Vagina (tissue), 2 donors: ENCODE measurements at regions not wholly inside any gene's neighbourhood (a gene's known extent, or its start where the extent isn't known, plus 50 kb on each side); places are given as distances from the start of the nearest gene placed in this dataset.

Experiments used
- DNase-seq, 2 donors: peaks; one replicate each; pipeline ENCODE4 v3.0.0-alpha.2; 2017; ENCODE audit errors: extremely low spot score in 2 of 2
- H3K27ac ChIP-seq: fragments of 200-600 bp; sonication (generic); one replicate; pipeline ENCODE4 v1.5.1; 2019
- H3K27me3 ChIP-seq: fragments of 200-600 bp; sonication (generic); one replicate; pipeline ENCODE4 v1.5.1; 2019
- H3K36me3 ChIP-seq, 2 donors: fragments of 200-600 bp; sonication (generic); one replicate each; pipeline ENCODE4 v1.5.1; 2017 to 2019
- H3K4me1 ChIP-seq: fragments of 200-600 bp; sonication (generic); one replicate; pipeline ENCODE4 v1.5.1; 2019
- H3K4me3 ChIP-seq, 2 donors: fragments of 200-600 bp; sonication (generic); 1 replicate in 1 of 2; 2 replicates in 1 of 2; pipeline ENCODE4 v1.5.1; 2016 to 2019
- H3K9me3 ChIP-seq: fragments of 200-600 bp; sonication (generic); one replicate; pipeline ENCODE4 v1.5.1; 2019
- POLR2A ChIP-seq, 2 donors: fragments of 450-650 bp; IDR thresholded peaks; one replicate each; pipeline ENCODE4 v1.6.1; 2017; ENCODE audit warnings: antibody characterized with exemption in 2 of 2, mild to moderate bottlenecking in 2 of 2, moderate library complexity in 2 of 2
- POLR2AphosphoS5 ChIP-seq, 2 donors: sonication (generic); formaldehyde crosslinking; IDR thresholded peaks; one replicate each; pipeline ENCODE4 v1.9.0; 2017; ENCODE audit warnings: antibody characterized with exemption in 2 of 2, mild to moderate bottlenecking in 2 of 2, low read depth in 1 of 2; ENCODE audit not compliant: insufficient read depth in 1 of 2
- intact Hi-C: fragments of 100-400 bp; cut with DNase I; formaldehyde crosslinking; loops from one replicate; pipeline ENCODE4 v1.15.1; 2023
- TF ChIP-seq, protein P1 (sequence below), 3 experiments: fragments of 450-650 bp in 2 of 3; fragments of 200-600 bp in 1 of 3; sonication (generic) in 1 of 3; IDR thresholded peaks; one replicate each; pipeline ENCODE4 v1.5.1; 2017 to 2019; ENCODE audit warnings: antibody characterized with exemption in 3 of 3, mild to moderate bottlenecking in 2 of 3, moderate library complexity in 2 of 3

DNA sequence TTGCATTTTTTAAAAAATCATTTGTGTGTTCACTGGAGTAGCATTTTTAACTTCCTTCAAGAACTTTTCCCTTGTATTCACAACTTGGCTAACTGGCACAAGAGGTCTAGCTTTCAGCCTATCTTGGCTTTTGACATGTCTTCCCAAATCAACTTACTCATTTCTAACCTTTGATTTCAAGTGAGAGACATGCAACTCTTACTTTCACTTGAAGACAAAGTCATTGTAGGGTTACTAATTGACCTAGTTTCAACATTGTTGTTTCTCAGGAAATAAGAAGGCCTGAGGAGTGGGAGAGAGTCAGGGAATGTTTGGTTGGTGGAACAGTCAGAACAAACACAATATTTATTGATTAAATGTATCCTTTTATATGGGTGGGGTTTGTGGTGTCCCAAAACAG, 95.0 kb upstream of the C9orf72 start:
- intact Hi-C loops: no loop called here
- no peaks in the 10 kb centered on the region for H3K27me3 ChIP-seq
- H3K4me1 ChIP-seq: no peaks in the 10 kb centered on the region
- TF ChIP-seq POLR2AphosphoS5 (IDR thresholded peaks at IDR 0.05; ENCODE audit: insufficient read depth in 1 of 2, low read depth in 1 of 2) (no peak), POLR2A (IDR thresholded peaks at IDR 0.05) (no peak)
- TF ChIP-seq, protein P1, sequence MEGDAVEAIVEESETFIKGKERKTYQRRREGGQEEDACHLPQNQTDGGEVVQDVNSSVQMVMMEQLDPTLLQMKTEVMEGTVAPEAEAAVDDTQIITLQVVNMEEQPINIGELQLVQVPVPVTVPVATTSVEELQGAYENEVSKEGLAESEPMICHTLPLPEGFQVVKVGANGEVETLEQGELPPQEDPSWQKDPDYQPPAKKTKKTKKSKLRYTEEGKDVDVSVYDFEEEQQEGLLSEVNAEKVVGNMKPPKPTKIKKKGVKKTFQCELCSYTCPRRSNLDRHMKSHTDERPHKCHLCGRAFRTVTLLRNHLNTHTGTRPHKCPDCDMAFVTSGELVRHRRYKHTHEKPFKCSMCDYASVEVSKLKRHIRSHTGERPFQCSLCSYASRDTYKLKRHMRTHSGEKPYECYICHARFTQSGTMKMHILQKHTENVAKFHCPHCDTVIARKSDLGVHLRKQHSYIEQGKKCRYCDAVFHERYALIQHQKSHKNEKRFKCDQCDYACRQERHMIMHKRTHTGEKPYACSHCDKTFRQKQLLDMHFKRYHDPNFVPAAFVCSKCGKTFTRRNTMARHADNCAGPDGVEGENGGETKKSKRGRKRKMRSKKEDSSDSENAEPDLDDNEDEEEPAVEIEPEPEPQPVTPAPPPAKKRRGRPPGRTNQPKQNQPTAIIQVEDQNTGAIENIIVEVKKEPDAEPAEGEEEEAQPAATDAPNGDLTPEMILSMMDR (IDR thresholded peaks at IDR 0.05): no peak
- no peak overlapping the region for H3K4me3 ChIP-seq
- no peaks in the 10 kb centered on the region for H3K36me3 ChIP-seq
- H3K27ac ChIP-seq: no peak overlapping the region
- DNase-seq: no peak
- H3K9me3 ChIP-seq: no peaks in the 10 kb centered on the region

DNA sequence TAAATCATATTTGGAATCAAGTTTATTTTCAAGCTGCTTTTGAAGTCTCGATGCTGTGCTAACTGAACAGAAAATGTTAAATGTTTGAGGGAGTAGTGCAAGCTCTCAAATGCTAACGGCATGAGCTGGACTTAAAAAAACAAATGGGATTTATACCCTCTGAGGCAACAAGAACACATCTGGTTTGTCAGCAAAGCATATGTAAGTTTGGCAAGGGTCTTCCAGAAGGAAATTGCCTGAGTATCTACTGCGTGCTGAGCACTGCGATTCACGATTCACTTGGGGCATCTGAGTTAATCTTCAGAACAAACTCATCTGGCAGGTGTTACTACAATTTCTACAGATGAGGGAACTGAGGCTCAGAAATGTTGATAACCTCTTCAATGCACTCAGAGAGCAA, 98.4 kb upstream of the C9orf72 start:
- TF ChIP-seq, protein P1 (IDR thresholded peaks at IDR 0.05): no peak
- no peak for TF ChIP-seq POLR2A (IDR thresholded peaks at IDR 0.05)
- no peak for TF ChIP-seq POLR2AphosphoS5 (IDR thresholded peaks at IDR 0.05; ENCODE audit: insufficient read depth in 1 of 2, low read depth in 1 of 2)
- intact Hi-C loops: no loop called here
- no peaks in the 10 kb centered on the region for H3K4me1 ChIP-seq

DNA sequence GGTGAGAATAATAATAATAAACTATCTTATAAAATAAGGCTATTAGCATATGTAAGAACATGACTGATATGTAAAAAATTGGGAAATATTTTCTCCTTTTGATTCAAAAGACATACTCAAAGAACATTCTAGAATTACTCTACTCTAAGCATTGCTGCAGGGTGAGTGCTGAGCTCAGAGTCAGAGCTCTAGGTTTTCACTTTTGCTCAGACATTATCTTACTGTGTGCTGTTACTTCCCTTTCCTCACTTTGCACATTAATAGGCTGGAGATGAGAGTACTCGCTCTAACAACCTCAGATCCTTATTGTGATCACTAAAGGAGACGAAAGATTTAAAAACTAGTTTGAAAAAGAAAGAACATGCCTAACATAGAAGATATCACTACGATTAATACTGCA, 99.4 kb upstream of the C9orf72 start:
- Histone ChIP-seq H3K27ac (no peak overlapping the region), H3K4me3 (no peak overlapping the region), H3K27me3 (no peaks in the 10 kb centered on the region), H3K4me1 (no peaks in the 10 kb centered on the region), H3K36me3 (no peaks in the 10 kb centered on the region), H3K9me3 (no peaks in the 10 kb centered on the region)
- TF ChIP-seq POLR2A (IDR thresholded peaks at IDR 0.05) (no peak), POLR2AphosphoS5 (IDR thresholded peaks at IDR 0.05; ENCODE audit: insufficient read depth in 1 of 2, low read depth in 1 of 2) (no peak)
- TF ChIP-seq, protein P1 (IDR thresholded peaks at IDR 0.05): no peak
- DNase-seq: no peak
- intact Hi-C loops: no loop called here

More for the DNA sequence above, 98.4 kb upstream of the C9orf72 start:
- Histone ChIP-seq H3K36me3 (no peaks in the 10 kb centered on the region), H3K27ac (no peak overlapping the region), H3K9me3 (no peaks in the 10 kb centered on the region), H3K4me3 (no peak overlapping the region), H3K27me3 (no peaks in the 10 kb centered on the region)
- DNase-seq: no peak

DNA sequence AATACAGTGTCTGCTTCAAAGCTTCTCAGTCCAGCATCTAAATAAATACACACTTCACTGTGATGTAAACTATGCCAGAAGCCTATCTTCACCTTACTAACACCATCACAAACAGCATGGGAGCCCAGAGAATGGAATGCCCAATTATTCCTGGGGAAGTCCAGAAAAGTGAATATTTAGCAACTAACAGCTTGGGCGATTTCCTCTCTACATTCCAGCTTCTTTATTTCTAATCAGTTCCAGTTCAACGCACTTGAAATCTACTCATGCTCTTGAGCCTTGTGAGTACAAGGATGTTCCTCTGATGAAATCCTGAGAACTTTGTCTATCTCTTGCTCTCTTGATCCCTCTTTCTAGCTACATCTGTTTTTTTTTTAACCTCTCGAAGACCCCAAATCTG, 100.4 kb upstream of the C9orf72 start:
- H3K4me1 ChIP-seq: no peaks in the 10 kb centered on the region
- no peak for TF ChIP-seq POLR2A (IDR thresholded peaks at IDR 0.05)
- TF ChIP-seq, protein P1 (IDR thresholded peaks at IDR 0.05): no peak
- no peak for TF ChIP-seq POLR2AphosphoS5 (IDR thresholded peaks at IDR 0.05; ENCODE audit: insufficient read depth in 1 of 2, low read depth in 1 of 2)
- intact Hi-C loops: no loop called here

DNA sequence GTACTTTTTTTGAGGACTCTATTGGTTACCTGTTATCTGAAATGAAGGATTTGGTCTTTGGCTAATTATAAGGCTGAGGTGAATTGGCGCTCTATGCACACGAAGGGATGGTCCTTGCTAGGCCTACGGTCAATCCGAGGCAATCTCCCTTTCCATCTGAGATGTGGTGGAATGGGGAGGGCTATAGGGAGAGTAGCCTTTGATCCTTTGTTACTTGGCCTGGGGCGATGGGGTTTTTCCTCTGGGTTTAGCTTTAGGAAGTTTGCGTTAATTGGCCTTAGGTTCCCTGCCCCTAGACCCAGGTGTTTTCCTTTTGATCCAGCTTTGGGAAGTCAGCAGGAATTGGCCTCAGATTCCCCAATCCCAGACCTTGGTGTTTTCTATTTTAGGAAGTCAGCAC, 102.1 kb upstream of the C9orf72 start:
- H3K4me3 ChIP-seq: no peak overlapping the region
- no peaks in the 10 kb centered on the region for H3K36me3 ChIP-seq
- DNase-seq: no peak
- no peak overlapping the region for H3K27ac ChIP-seq
- no peaks in the 10 kb centered on the region for H3K4me1 ChIP-seq
- no peaks in the 10 kb centered on the region for H3K27me3 ChIP-seq
- TF ChIP-seq, protein P1 (IDR thresholded peaks at IDR 0.05): no peak
- no peak for TF ChIP-seq POLR2A (IDR thresholded peaks at IDR 0.05)
- TF ChIP-seq POLR2AphosphoS5 (IDR thresholded peaks at IDR 0.05; ENCODE audit: insufficient read depth in 1 of 2, low read depth in 1 of 2): no peak
- H3K9me3 ChIP-seq: no peaks in the 10 kb centered on the region
- intact Hi-C loops: no loop called here

More for the DNA sequence above, 100.4 kb upstream of the C9orf72 start:
- Histone ChIP-seq H3K27me3 (no peaks in the 10 kb centered on the region), H3K9me3 (no peaks in the 10 kb centered on the region), H3K27ac (no peak overlapping the region), H3K4me3 (no peak overlapping the region), H3K36me3 (no peaks in the 10 kb centered on the region)
- DNase-seq: no peak
